ENCODE measurements at regions not wholly inside any gene's neighbourhood (a gene's known extent, or its start where the extent isn't known, plus 50 kb on each side); places are given as distances from the start of the nearest gene placed in this dataset.

DNA sequence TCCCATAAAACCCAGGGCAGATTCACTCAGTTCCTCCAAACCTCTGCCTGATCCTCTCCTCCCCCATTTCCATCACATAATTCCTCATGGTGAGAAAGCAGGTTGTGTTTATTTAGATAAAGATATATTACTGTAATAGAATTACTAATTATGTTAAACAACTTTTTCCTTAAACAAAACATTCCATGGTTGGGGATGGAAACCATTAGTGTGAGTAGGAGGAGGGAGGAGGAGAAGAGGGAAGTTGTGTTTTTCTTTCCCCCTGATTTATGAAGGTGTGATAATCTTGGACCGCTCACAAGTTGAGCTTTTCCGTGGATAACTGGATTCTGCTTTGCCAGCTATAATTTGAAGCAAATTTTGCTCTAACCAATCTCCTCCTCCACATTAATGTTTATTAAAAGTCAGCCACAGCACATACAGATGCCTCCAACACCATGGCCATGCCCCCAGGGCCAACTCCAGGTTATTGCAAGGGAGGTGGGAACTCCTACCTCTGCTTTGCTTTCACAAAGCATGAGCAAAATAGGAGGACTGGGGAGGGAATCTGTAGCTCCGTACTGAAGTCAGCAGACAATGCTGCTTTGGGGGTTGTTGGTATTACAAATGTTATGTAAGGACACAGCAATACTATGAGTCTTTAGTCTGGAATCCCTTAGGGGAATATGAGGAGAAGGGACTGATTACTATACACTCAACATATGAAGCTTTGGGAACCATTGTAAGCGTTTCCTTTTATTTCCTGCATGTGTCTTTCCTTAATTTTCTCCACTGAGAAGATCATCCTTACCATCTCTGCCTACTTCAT is 542.0 kb downstream of the DHX35 start:
- no peak overlapping the region for H3K4me3 Mint-ChIP-seq
- no peak for ATAC-seq

DNA sequence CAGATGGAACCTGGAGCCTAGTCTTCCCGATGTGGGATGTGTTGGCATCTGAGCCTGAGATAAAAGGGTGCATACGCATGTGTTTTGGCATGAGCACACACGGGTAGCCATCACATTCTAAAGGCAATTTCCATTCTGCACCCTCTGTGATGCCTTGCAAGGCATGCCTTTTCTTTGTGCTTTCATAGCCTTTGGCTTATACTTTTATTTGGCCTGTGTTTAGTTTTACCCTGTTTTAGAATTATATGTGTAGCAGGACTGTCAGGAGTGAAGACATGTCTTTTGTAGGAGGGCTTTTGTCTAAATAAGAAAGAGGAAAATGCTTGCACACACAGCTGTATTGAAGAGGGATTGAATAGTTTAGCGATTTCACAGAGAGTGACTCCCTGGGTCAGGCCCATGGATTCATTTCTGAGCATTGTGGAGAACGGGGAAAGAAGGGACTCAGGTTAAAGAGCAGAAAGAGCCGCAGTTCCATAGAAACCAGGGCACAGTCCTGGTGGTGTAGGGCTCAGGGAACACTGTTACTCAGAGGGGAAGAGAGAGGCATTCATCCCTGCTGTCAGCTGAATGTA is 530.2 kb downstream of the DHX35 start:
- H3K9me3 Mint-ChIP-seq: peaks cover 17% of the 10 kb centered on the region
- H3K27me3 Mint-ChIP-seq: peaks cover 0 to 7% of the 10 kb centered on the region in 2 donors
- no peaks in the 10 kb centered on the region for H3K4me1 Mint-ChIP-seq (ENCODE audit: low read depth in 2 of 2)

More for the DNA sequence above, 542.0 kb downstream of the DHX35 start:
- H3K27ac Mint-ChIP-seq: no peak overlapping the region
- no peaks in the 10 kb centered on the region for H3K36me3 Mint-ChIP-seq
- no peaks in the 10 kb centered on the region for H3K27me3 Mint-ChIP-seq
- no peaks in the 10 kb centered on the region for H3K9me3 Mint-ChIP-seq
- no peaks in the 10 kb centered on the region for H3K4me1 Mint-ChIP-seq (ENCODE audit: low read depth in 2 of 2)
- no peak for DNase-seq (ENCODE audit: low spot score)

DNA sequence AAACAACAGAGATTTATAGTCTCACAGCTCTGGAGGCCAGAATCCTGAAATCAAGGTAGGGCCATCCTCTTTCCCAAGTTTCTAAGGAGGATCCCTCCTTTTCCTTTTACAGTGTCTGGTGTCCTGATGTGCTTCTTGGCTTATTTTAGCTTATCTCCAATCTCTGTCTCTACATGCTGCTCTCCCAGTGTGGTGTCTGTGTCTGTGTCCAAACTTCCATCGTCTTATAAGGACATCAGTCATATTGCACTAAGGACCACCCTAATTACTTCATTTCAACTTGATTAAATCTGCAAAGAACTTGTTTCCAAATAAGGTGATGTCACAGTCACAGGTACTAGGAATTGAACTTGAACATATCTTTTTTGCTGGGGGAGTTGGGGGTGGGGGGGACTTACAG is 529.6 kb downstream of the DHX35 start:
- Mint-ChIP-seq H3K9me3 (peaks cover 14% of the 10 kb centered on the region), H3K36me3 (no peaks in the 10 kb centered on the region), H3K27ac (no peak overlapping the region), H3K4me3 (no peak overlapping the region), H3K4me1 (ENCODE audit: low read depth in 2 of 2) (no peaks in the 10 kb centered on the region), H3K27me3 (peaks cover 0 to 7% of the 10 kb centered on the region in 2 donors)
- no peak for DNase-seq (ENCODE audit: low spot score)
- ATAC-seq: no peak

More for the DNA sequence above, 530.2 kb downstream of the DHX35 start:
- ATAC-seq (no peak), DNase-seq (ENCODE audit: low spot score) (no peak)
- Mint-ChIP-seq H3K27ac (no peak overlapping the region), H3K36me3 (no peaks in the 10 kb centered on the region), H3K4me3 (no peak overlapping the region)

DNA sequence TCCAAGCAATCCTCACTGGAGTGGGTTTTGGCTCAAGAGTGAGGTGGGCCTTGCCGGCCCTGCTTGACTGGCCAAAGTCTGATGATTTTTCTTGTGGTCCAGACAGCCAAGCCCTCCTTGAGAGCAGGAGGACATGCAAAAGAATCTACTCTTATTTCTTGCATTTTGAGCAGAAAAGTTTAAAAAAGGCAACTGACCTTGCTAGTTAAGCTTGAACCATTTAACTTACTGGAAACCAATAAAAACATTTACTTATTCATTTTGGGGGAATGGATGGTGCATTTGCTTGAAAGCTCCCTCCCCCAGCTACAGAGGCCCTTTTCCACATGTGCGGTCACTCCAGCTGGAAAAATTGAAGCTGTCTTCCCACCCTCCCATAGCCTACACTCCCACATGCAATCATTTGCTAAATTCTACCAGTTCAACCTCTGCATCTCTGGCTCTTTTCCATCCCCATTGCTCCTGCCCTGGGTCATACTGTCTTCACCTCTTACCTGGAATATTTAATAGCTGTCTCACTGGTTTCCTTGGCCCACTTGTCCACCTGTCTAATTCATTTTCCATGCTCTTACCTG is 527.9 kb downstream of the DHX35 start:
- Mint-ChIP-seq H3K36me3 (no peaks in the 10 kb centered on the region), H3K4me1 (ENCODE audit: low read depth in 2 of 2) (no peaks in the 10 kb centered on the region), H3K27me3 (peaks cover 0 to 6% of the 10 kb centered on the region in 2 donors), H3K27ac (no peak overlapping the region), H3K9me3 (peaks cover 13% of the 10 kb centered on the region), H3K4me3 (no peak overlapping the region)
- no peak for DNase-seq (ENCODE audit: low spot score)
- ATAC-seq: no peak

DNA sequence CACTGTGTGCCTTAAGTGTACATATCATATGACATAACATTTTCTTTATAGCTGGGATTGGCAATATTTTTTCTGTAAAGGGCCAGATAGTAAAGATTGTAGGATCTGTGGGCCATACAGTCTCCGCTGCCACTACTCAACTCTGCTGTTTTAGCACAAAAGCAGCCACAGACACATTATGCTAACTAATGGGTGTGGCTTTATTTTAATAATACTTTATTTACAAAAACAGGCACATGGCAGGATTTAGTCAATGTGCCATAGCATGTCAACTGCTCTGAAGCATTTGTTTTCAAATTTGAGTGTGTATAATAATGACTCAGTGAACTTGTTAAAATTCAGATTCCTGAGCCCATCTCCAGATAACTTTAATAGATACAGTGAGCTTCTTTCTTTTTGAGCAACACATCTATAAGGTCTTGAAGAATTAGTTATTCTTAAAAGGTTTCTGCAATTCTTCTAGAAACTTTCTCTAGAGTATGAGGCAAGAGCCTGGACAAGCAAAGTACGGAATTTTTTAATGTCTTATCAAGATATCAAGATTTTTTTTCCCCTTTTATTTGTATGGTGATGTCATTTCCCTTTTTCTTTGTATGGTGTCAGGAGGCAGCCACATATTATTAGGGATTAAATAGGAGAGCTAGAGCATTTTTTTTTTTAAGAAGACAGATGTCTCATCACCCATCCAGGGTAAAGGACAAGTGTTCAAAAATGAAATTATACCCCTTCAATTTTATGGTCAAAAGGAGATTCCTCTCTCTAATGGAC is 518.3 kb downstream of the DHX35 start:
- Mint-ChIP-seq H3K4me1 (ENCODE audit: low read depth in 2 of 2) (no peaks in the 10 kb centered on the region), H3K27ac (no peak overlapping the region), H3K36me3 (no peaks in the 10 kb centered on the region), H3K4me3 (no peak overlapping the region), H3K27me3 (no peaks in the 10 kb centered on the region), H3K9me3 (no peaks in the 10 kb centered on the region)
- DNase-seq (ENCODE audit: low spot score) (no peak), ATAC-seq (no peak)

DNA sequence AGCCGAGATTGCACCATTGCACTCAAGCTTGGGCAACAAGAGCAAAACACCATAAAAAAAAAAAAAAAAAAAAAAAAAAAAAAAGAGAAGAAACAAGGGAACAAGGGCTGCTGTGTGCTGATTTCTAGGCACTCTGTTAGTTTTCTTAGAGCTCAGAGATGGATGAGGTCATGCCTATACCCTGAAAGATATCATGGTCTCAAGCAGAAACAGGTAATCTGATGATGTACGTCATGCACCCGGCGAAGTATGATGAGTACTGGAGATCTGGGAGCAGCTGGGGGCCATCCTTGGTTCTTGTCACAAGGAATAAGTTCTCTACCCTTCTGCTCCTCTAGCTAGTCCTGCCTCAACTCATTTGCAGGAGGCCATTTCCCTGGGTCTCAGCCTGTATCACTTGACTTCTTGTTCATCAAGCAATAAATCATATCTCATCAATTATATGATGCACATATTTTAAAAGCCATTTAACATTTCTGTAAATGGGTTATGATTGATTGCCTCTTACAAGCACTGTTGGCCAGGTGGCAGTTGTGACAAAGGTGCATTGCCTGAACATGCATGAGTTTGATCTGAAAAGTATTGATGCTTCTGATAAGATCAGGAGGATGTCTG is 517.2 kb downstream of the DHX35 start:
- DNase-seq (ENCODE audit: low spot score): no peak
- Mint-ChIP-seq H3K4me1 (ENCODE audit: low read depth in 2 of 2) (no peaks in the 10 kb centered on the region), H3K27me3 (no peaks in the 10 kb centered on the region), H3K27ac (no peak overlapping the region), H3K9me3 (no peaks in the 10 kb centered on the region), H3K4me3 (no peak overlapping the region), H3K36me3 (no peaks in the 10 kb centered on the region)
- no peak for ATAC-seq

DNA sequence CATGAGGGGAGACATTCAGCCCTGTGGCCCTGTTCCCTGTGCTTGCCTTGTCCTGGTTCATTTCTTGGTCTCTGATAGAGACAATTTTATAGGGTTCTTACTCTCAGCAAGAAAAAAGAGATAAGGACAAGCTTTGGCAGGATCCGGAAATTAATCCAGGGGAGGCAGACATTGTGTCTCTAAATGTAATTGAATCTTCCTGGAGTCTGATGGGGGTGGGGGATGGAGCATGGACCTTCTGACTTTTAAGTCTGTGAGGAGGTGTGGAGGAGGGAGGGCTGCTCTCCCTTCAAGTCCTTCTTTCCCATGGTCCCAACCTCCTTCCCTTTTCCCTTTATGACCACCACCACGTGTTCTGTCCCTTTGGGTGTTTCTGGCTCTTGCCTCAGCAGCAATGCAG is 512.7 kb downstream of the DHX35 start:
- ATAC-seq (no peak), DNase-seq (ENCODE audit: low spot score) (no peak)
- H3K27me3 Mint-ChIP-seq: no peaks in the 10 kb centered on the region
- H3K4me3 Mint-ChIP-seq: no peak overlapping the region
- H3K27ac Mint-ChIP-seq: no peak overlapping the region
- no peaks in the 10 kb centered on the region for H3K9me3 Mint-ChIP-seq
- H3K4me1 Mint-ChIP-seq (ENCODE audit: low read depth in 2 of 2): no peaks in the 10 kb centered on the region
- H3K36me3 Mint-ChIP-seq: no peaks in the 10 kb centered on the region

DNA sequence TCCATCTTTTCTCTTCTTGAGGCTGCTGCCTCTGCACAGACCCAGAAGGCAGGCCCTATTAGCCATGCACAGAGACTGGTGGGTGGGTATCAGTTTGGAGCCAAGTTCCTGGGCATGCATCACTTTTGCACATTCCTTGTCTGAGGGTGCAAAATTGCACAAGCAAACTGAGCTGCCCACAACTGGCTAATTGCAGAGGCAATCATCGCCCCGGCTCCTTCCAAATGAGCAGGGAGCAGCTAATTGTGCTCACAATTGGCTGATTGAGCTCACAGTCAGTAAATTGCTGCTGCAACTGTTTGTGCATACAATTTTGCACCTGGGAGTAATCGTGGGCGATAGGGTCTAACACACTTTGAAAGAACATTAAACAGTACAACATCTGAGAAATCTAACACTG is 511.4 kb downstream of the DHX35 start:
- Mint-ChIP-seq H3K4me1 (ENCODE audit: low read depth in 2 of 2) (no peaks in the 10 kb centered on the region), H3K27me3 (no peaks in the 10 kb centered on the region), H3K27ac (no peak overlapping the region), H3K9me3 (no peaks in the 10 kb centered on the region), H3K36me3 (no peaks in the 10 kb centered on the region), H3K4me3 (no peak overlapping the region)
- DNase-seq (ENCODE audit: low spot score): no peak
- no peak for ATAC-seq

DNA sequence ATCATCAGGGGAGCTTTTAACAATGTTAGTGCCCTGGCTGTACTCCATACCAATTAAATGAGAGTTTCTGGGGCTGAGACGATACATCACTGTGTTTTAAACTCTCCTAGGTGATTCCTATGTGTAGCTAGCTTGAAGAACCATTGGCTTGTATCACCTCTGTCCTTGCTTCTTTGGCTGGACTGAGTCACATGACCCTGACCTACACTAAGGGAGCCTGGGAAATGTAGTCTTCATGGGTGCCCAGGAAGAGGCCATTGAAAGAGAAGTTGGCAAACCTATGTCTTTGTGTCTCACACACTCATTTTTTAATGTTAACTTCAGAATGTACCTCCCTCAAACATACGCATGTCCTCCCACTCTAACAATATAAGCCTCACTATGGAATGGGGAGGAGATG is 506.6 kb downstream of the DHX35 start:
- no peaks in the 10 kb centered on the region for H3K9me3 Mint-ChIP-seq
- H3K27me3 Mint-ChIP-seq: peaks cover 0 to 6% of the 10 kb centered on the region in 2 donors
- no peaks in the 10 kb centered on the region for H3K36me3 Mint-ChIP-seq
- DNase-seq (ENCODE audit: low spot score) (no peak), ATAC-seq (no peak)
- no peaks in the 10 kb centered on the region for H3K4me1 Mint-ChIP-seq (ENCODE audit: low read depth in 2 of 2)
- H3K27ac Mint-ChIP-seq: no peak overlapping the region
- no peak overlapping the region for H3K4me3 Mint-ChIP-seq

DNA sequence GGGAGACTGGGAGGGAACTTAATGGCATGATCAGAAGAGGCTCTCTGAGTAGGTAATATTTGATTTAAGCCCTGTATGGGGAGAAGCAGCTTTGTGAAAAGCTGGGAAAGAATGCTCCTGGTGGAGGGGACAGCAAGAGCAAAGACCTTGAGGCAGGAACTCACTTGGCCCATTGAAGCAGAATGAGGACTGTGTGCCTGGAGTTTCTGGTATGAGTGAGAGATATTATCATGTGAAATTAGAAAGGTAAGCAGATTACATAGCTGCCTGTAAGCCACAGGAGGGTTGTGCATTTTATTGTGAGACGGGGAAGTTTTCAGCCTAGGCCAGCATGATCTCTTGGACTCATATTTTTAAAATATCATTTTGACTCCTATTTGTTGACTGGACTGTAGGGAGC is 502.1 kb downstream of the DHX35 start:
- ATAC-seq: no peak
- no peak for DNase-seq (ENCODE audit: low spot score)
- H3K9me3 Mint-ChIP-seq: no peaks in the 10 kb centered on the region
- no peaks in the 10 kb centered on the region for H3K4me1 Mint-ChIP-seq (ENCODE audit: low read depth in 2 of 2)
- no peak overlapping the region for H3K27ac Mint-ChIP-seq
- no peak overlapping the region for H3K4me3 Mint-ChIP-seq
- peaks cover 0 to 10% of the 10 kb centered on the region in 2 donors for H3K27me3 Mint-ChIP-seq
- no peaks in the 10 kb centered on the region for H3K36me3 Mint-ChIP-seq

DNA sequence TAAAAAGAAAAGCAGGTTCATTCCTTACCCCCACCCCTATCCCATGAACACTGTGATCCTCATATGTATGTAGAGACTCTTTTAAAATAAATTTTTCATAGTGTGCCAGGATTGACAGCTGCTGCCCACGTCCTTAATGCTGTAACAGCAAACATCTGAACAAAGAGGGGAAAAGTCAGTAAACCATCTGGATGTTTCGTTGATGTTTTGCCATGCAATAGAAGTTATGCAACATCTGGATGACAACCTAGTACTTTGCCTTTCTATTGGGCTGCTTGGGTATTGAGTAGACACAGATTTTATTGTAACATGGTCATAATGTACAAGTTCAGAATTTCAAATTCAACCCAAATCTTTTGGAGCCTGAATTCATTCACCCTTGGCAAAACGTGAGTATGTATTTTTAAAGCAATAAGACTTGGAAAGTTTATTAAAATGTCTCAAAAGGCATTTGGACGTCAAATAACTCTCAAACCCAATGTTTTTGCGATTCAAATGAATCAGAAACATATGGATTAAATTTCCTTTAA is 500.3 kb downstream of the DHX35 start:
- DNase-seq (ENCODE audit: low spot score): no peak
- Mint-ChIP-seq H3K4me3 (no peak overlapping the region), H3K4me1 (ENCODE audit: low read depth in 2 of 2) (no peaks in the 10 kb centered on the region), H3K27ac (no peak overlapping the region), H3K9me3 (peaks cover 2% of the 10 kb centered on the region), H3K36me3 (no peaks in the 10 kb centered on the region), H3K27me3 (peaks cover 0 to 21% of the 10 kb centered on the region in 2 donors)
- no peak for ATAC-seq

DNA sequence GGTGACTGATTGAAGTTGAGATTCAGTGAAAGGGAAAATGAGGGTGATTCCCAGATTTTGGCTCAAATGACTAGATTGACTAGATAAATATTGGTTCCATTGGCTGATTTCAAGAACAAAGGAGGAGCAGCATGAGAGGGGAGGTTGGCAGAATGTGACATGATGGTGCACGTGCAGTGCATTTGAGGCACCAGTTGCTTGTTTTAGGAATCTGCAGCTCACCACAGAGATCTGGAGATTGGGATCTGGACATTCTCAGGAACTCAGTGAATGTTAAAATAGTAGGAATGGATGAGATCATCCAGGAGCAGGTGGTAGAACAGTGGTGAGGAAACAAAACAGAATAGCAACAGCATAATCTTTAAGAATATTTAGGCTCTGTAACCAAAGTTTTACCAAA is 496.3 kb downstream of the DHX35 start:
- Mint-ChIP-seq H3K27me3 (peaks cover 4 to 18% of the 10 kb centered on the region in 2 donors), H3K4me1 (ENCODE audit: low read depth in 2 of 2) (no peaks in the 10 kb centered on the region), H3K9me3 (peaks cover 2% of the 10 kb centered on the region), H3K4me3 (no peak overlapping the region), H3K36me3 (no peaks in the 10 kb centered on the region), H3K27ac (no peak overlapping the region)
- DNase-seq (ENCODE audit: low spot score) (no peak), ATAC-seq (no peak)

DNA sequence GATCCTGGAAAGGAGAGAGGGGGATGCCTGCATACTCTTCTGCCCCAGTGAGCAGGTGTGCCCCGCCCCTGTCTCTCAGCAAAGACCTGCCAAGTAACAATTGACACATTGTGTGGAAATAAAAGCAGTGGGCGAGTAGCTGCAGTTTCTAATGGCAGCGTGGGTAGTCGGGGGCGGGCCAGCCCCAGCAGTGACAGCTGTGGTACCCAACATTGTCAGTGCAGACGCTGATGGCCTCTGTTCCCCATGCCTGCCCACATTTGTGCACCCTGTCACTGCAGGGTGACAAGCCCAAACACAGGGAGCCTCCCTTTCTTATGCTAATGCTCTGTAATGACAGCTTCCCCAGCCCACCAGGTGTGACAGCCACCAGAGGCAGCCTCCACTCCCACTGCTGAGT is 491.7 kb downstream of the DHX35 start:
- H3K27ac Mint-ChIP-seq: no peak overlapping the region
- H3K9me3 Mint-ChIP-seq: peaks cover 2% of the 10 kb centered on the region
- H3K4me1 Mint-ChIP-seq (ENCODE audit: low read depth in 2 of 2): no peaks in the 10 kb centered on the region
- H3K36me3 Mint-ChIP-seq: no peaks in the 10 kb centered on the region
- DNase-seq (ENCODE audit: low spot score) (no peak), ATAC-seq (no peak)
- no peak overlapping the region for H3K4me3 Mint-ChIP-seq
- peaks cover 4 to 17% of the 10 kb centered on the region in 2 donors for H3K27me3 Mint-ChIP-seq

Data from natural killer cell treated with Interleukin-12 subunit alpha and Interleukin-12 subunit beta and Interleukin-15 and Interleukin-18, amount 100 ng/mL, for 72 hours (primary cell).